Endothelial cell of umbilical vein (primary cell): ENCODE measurements at regions not wholly inside any gene's neighbourhood (a gene's known extent, or its start where the extent isn't known, plus 50 kb on each side); places are given as distances from the start of the nearest gene placed in this dataset.

Experiments used
- POLR2A ChIP-seq: IDR thresholded peaks from 2 replicates; pipeline ENCODE4 v1.6.1; 2012; ENCODE audit warnings: low read depth, mild to moderate bottlenecking, control low read depth, low read length
- TF ChIP-seq, protein P1 (sequence below), 2 donors: IDR thresholded peaks; 1 replicate in 1 of 2; 2 replicates in 1 of 2; pipeline ENCODE4 v1.5.1; 2011; ENCODE audit warnings: low read length in 2 of 2, mild to moderate bottlenecking in 2 of 2, moderate library complexity in 2 of 2, control low read depth in 1 of 2, inconsistent platforms in 1 of 2, low read depth in 1 of 2; ENCODE audit not compliant: insufficient read depth in 1 of 2; ENCODE audit errors: extremely low read depth in 1 of 2

DNA sequence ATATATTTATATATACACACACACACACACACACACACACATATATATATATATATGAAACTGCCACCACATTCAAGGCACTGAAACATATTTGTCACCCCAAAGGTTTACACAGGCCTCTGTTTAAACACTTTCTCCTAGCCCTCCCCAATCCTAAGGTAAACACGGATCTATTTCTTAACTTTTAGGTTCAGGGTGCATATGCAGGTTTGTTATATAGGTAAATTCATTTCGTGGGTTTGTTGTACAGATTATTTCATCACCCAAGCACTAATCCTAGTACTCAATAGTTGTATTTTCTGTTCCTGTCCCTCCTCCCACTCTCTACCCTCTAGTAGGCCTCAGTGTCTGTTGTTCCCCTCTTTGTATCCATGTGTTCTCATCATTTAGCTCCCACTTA, 305.0 kb downstream of the GPR37 start:
- TF ChIP-seq, protein P1, sequence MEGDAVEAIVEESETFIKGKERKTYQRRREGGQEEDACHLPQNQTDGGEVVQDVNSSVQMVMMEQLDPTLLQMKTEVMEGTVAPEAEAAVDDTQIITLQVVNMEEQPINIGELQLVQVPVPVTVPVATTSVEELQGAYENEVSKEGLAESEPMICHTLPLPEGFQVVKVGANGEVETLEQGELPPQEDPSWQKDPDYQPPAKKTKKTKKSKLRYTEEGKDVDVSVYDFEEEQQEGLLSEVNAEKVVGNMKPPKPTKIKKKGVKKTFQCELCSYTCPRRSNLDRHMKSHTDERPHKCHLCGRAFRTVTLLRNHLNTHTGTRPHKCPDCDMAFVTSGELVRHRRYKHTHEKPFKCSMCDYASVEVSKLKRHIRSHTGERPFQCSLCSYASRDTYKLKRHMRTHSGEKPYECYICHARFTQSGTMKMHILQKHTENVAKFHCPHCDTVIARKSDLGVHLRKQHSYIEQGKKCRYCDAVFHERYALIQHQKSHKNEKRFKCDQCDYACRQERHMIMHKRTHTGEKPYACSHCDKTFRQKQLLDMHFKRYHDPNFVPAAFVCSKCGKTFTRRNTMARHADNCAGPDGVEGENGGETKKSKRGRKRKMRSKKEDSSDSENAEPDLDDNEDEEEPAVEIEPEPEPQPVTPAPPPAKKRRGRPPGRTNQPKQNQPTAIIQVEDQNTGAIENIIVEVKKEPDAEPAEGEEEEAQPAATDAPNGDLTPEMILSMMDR (IDR thresholded peaks at IDR 0.05; ENCODE audit: extremely low read depth in 1 of 2, insufficient read depth in 1 of 2, low read depth in 1 of 2, low read length in 2 of 2): no peak
- TF ChIP-seq POLR2A: no peak
